Activated gamma-delta T cell treated with anti-CD3 and anti-CD28 coated beads, Interleukin-2, amount 50 U/mL, for 16 hours (primary cell): ENCODE measurements at regions not wholly inside any gene's neighbourhood (a gene's known extent, or its start where the extent isn't known, plus 50 kb on each side); places are given as distances from the start of the nearest gene placed in this dataset.
"Not testable (repeated sequence)": the region's sequence is repeated elsewhere in the genome, so short reads cannot be mapped to it uniquely, and the experiment has no call there.

Source experiments
- DNase-seq: peaks from one replicate; pipeline ENCODE4 v3.0.0-alpha.2; 2020; ENCODE audit warnings: low read depth

GRCh38 chr13:24563087-24563486 lies 50.5 kb upstream of the PARP4 start:
- DNase-seq: no peak

DNA sequence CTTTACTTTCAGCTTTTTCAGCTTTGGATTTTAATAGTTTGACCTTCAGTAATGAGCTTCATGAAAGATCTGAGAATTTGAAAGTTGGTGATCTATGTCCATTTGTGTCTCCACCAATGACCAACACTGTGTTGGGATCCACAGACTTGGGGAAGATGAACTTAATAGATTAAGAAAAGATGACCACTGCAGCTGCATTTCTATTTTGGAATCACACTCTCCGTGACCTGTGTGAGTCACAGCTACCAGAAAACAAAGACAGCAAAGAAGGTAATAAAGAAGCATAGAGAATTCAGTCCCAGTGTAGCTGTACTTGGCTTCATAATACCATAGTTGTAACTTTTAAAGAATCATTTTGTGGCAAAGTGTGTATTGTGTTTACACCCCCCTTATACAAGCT lies 51.4 kb upstream of the PARP4 start:
- not testable (repeated sequence) for DNase-seq

DNA sequence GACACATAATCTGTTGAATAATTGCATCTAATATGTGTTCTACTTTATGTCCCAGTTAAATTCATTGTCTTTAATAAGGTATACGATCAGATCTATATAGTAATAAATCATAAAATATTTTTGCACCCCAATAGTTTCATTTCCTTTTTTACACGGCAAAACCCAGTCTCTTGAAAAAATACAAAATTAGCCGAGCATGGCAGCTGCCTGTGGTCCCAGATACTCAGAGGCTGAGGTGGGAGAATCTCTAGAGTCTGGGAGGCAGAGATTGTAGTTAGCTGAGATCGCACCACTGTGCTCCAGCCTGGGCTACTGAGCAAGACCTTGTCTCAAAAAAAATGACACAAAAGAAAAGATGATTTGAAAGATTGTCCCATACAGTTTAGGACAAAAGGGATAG lies 52.3 kb upstream of the PARP4 start:
- no peak for DNase-seq

GRCh38 chr13:24567593-24567992 lies 55.0 kb upstream of the PARP4 start:
- DNase-seq: not testable (repeated sequence)

DNA sequence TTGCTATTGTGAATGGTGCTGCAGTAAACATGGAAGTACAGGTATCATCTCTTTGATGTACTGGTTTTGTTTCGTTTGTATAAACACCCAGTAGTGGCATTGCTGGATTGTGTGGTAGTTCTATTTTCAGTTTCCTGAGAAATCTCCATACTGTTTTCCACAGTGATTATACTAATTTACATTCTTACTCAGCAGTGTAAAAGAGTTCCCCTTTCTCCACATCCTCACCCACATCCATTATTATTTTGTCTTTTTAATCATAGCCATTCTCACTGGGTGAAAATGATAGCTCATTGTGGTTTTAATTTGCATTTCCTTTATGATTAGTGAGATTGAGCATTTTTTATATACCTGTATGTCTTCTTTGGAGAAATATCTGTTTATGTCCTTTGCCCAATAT lies 62.3 kb upstream of the PARP4 start:
- no peak for DNase-seq

DNA sequence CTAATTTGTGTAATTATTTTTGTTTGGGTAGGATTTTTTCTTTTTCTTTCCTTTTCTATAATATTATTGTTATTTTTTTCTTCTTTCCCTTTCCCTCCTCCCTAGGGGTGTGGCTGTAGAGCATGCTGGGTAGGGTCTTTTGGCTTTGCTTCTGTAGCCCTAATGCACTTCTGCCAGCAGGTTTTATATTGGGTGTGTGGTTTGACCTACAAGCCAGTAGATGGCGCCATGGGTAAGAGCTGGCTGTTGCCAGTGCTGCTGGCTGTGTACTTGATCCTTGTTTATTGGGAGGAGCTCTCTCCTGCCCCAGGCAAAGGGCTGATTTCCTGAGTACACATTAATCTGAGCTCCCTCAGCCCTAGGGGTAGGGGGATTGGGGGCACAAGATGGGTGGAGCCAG lies 67.7 kb upstream of the PARP4 start:
- not testable (repeated sequence) for DNase-seq

DNA sequence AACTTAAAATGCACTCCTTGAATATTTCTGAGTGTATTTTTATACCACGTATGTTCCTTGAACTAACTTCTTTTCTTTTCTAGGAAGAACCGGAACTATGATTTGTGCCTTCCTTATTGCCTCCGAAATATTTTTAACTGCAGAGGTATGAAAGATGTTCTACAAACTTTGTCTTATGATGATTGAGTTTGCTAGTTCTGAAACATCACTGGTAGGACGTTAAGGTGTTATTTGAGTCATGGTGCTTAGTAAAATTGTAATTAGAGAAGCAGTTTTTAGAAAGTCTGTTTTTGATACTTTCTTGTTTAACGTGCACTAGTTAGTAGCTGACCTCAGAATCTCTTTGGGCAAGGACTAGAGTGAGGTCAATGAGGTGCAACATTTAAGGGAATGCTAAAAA lies 69.0 kb upstream of the PARP4 start:
- not testable (repeated sequence) for DNase-seq

DNA sequence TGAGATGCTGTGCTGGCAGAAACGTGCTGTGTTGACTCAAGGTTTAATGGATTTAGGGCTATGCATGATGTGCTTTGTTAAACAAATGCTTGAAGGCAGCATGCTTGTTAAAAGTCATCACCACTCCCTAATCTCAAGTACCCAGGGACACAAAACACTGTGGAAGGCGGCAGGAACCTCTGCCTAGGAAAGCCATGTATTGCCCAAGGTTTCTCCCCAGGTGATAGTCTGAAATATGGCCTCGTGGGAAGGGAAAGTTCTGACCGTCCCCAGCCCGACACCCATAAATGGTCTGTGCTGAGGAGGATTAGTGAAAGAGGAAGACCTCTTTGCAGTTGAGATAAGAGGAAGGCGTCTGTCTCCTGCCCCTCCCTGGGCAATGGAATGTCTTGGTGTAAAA lies 79.1 kb upstream of the PARP4 start:
- not testable (repeated sequence) for DNase-seq

- not testable (repeated sequence) for DNase-seq
These were observed 82.1 kb upstream of the ATP12A start for GRCh38 chr13:24597906-24598670.

GRCh38 chr13:24599019-24599791 lies 81.0 kb upstream of the ATP12A start:
- DNase-seq: not testable (repeated sequence)

DNA sequence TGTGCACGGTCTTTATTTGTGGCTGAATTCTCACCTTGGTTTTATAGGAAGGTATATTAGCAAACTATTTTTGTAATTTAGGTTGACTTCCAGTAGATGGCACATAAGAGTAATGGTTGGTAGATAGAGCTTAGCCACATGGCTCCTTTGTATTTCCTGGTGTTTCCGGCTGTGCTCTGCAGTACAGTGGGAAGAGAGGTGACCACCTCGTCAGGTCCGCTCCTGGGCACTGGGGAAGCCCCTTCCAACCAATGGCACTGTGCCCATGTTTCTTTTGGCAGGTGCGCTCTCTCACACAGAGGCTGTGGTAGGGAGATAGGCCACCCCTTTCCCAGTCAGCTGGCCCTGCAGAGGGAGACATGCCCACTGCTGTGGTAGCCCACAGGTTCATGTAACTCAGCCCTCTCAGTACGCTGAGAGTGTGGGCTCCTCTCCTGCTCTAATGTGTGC lies 74.3 kb upstream of the ATP12A start:
- DNase-seq: no peak

GRCh38 chr13:24606486-24607170 lies 73.6 kb upstream of the ATP12A start:
- no peak for DNase-seq

- no peak for DNase-seq
These were observed 69.3 kb upstream of the ATP12A start for GRCh38 chr13:24610956-24611355.

DNA sequence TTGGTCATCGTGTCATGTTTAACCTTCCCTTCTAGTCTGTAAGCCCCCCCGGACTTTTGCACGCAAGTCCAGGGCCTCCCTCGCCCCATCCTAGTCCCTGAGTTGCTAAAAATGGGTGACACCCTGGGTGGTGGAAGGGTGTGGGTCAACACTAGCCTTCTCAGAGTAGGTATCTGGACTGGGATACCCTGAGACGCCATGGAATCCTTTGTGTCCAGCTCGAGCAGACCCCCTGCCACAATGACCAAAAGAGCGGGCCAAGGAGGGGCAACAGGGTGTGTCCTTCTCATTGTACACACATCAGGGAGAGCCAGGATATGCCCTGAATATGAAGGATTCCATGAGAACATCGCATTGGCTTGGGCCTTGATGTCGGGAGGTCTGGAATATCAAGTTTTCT lies 67.5 kb upstream of the ATP12A start:
- DNase-seq: no peak

DNA sequence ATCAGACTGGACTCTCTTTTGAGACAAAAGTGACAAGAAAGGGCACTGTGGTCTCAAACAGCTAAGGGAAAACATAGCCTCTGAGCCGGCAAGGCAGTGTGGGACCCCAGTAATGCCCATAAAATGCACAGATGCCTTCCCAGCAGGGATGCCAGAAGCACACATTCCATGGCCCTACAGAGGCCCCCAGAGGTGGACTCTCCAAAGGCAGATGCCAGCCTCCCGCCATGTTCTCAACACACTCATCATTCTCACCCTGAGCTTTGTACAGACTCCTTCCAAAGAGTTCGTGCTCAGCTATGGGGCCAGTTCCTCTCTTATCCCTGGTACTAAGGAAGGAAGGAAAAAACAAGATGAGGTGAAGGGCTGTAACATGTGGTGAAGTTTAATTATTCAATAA lies 67.1 kb upstream of the ATP12A start:
- no peak for DNase-seq

DNA sequence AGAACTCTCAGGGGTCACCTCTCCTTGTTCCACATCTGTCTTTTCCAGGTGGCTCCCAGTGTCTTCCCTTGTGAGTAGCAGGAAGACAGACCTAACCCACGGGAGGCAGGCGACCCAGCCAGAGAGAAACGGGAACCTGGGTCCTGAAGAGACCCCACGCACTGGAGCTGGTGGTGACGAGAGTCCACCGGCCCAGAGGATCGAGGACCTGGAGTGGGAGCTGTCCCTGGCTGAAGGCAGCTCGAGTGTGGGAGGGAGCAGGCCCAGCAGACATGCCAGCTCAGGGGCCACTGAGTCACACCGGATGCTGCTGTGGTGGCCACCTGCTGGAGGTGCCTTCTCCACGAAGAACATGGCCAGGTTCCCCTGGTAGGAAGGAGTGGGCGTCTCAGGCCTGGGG lies 66.5 kb upstream of the ATP12A start:
- DNase-seq: no peak

DNA sequence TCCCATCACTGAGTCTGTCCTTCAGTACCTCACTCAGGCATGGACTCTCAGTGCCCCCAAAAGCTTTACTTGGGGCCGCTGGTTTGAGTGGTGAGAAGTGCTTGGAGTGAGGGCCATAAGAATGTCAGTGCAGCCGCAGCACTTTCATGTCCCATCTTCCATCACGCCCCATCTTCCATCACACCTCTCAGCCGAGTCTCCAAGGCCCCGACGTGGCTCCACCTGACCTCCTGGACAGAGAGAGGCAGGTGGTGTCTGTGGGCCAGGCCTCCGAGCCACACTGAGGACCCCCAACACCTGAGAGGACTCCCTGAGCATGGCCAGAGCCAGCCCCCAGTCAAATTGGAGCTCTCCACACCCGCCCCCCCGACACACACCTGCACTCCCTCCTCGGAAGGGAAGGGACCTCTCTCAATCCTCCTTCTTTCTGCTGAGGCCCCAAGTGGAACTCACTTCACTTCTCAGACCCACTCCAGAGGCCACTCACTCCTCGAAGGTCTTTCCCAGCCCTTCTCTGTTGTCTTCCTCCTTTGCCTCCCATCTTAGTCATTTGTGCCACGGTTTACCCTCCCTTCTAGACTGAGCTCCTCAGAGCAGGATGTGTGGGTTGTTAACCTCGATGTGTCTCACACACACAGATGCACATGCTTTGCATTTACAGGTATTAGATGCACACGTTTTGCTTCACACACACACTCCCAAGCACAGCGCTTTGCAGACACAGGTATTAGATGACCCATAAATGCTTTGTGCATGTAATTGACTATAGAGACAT lies 65.7 kb upstream of the ATP12A start:
- no peak for DNase-seq

GRCh38 chr13:24615114-24615513 lies 65.1 kb upstream of the ATP12A start:
- DNase-seq: no peak

GRCh38 chr13:24615911-24616472 lies 64.2 kb upstream of the ATP12A start:
- no peak for DNase-seq

GRCh38 chr13:24616514-24616913 lies 63.7 kb upstream of the ATP12A start:
- no peak for DNase-seq

DNA sequence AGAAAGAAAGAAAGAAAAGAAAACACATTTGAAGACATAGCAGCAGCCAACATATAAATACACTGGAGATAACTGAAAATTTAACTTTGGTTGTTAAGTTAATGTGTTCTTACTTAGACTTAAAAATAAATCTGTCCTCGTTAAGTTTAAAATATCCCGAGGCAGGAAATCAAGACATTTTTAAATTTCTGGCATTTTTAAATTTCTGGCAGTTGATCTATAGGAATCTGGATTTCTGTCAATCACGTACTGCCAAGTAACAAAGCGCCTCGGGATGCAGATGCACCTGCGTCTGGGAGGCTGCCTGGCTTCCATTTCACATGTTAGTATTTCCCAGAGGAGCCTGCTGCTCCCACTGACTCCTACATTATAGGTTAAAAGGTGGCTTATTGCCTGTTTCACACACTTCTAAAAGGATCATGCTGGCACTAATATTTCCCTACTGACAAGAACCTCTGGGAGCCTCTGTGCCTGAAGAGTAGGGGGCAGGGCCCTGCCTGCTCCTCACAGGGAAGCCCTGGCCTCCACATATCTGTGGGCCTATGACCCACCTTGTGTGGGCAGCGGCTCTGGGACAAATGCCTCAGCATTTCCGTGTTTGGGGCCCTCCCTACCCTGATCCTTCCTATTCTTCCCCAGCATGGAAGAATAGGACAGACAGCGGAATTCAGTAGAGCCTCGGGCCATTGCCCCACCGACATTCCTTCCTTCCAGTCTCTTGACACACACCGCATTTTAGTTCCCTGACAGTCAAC lies 62.8 kb upstream of the ATP12A start:
- DNase-seq: no peak
